ENCODE measurements at regions not wholly inside any gene's neighbourhood (a gene's known extent, or its start where the extent isn't known, plus 50 kb on each side); places are given as distances from the start of the nearest gene placed in this dataset.
A peak's percentile ranks its signal among the peaks of the same experiment; 100 is the strongest.

- no peaks in the 10 kb centered on the region for H3K9me3 ChIP-seq
- no peak for DNase-seq
- TF ChIP-seq CTCF (IDR thresholded peaks at IDR 0.05) (no peak), POLR2A (IDR thresholded peaks at IDR 0.05) (no peak)
- H3K4me3 ChIP-seq, result no peak overlapping the region
- H3K36me3 ChIP-seq, result no peaks in the 10 kb centered on the region
- H3K27ac ChIP-seq, result no peak overlapping the region
- no peaks in the 10 kb centered on the region for H3K4me1 ChIP-seq
- no peaks in the 10 kb centered on the region for H3K27me3 ChIP-seq
Measured at GRCh38 chr14:58863661-58864345, 226.0 kb downstream of the DACT1 start.

GRCh38 chr14:58864751-58865513 is 227.2 kb downstream of the DACT1 start:
- Histone ChIP-seq H3K27me3 (no peaks in the 10 kb centered on the region), H3K4me3 (no peak overlapping the region), H3K27ac (peak overlapping the region in 1 of 4 donors; percentile 17), H3K4me1 (no peaks in the 10 kb centered on the region), H3K36me3 (no peaks in the 10 kb centered on the region), H3K9me3 (no peaks in the 10 kb centered on the region)
- TF ChIP-seq POLR2A (IDR thresholded peaks at IDR 0.05), result no peak
- no peak for TF ChIP-seq CTCF (IDR thresholded peaks at IDR 0.05)
- DNase-seq, result no peak

GRCh38 chr14:58865514-58866281 is 227.9 kb downstream of the DACT1 start:
- Histone ChIP-seq H3K27me3 (no peaks in the 10 kb centered on the region), H3K4me3 (no peak overlapping the region), H3K9me3 (no peaks in the 10 kb centered on the region), H3K4me1 (no peaks in the 10 kb centered on the region), H3K36me3 (no peaks in the 10 kb centered on the region), H3K27ac (peak overlapping the region in 1 of 4 donors; percentile 17)
- no peak for TF ChIP-seq POLR2A (IDR thresholded peaks at IDR 0.05)
- TF ChIP-seq CTCF (IDR thresholded peaks at IDR 0.05), result no peak
- DNase-seq, result no peak

- DNase-seq, result no peak
- Histone ChIP-seq H3K9me3 (no peaks in the 10 kb centered on the region), H3K27me3 (no peaks in the 10 kb centered on the region), H3K4me1 (no peaks in the 10 kb centered on the region), H3K4me3 (no peak overlapping the region), H3K27ac (no peak overlapping the region), H3K36me3 (no peaks in the 10 kb centered on the region)
- TF ChIP-seq POLR2A (IDR thresholded peaks at IDR 0.05), result no peak
- TF ChIP-seq CTCF (IDR thresholded peaks at IDR 0.05), result no peak
Measured at GRCh38 chr14:58866391-58866790, 228.6 kb downstream of the DACT1 start.

- no peaks in the 10 kb centered on the region for H3K9me3 ChIP-seq
- TF ChIP-seq POLR2A (IDR thresholded peaks at IDR 0.05) (no peak), CTCF (IDR thresholded peaks at IDR 0.05) (no peak)
- no peak overlapping the region for H3K27ac ChIP-seq
- no peaks in the 10 kb centered on the region for H3K27me3 ChIP-seq
- no peaks in the 10 kb centered on the region for H3K4me1 ChIP-seq
- no peaks in the 10 kb centered on the region for H3K36me3 ChIP-seq
- no peak for DNase-seq
- H3K4me3 ChIP-seq, result no peak overlapping the region
Measured at GRCh38 chr14:58870961-58871360, 233.2 kb downstream of the DACT1 start.

Measured in Peyer's patch (tissue), 4 donors.